Upper lobe of left lung (tissue), 4 donors: ENCODE measurements at regions not wholly inside any gene's neighbourhood (a gene's known extent, or its start where the extent isn't known, plus 50 kb on each side); places are given as distances from the start of the nearest gene placed in this dataset.

Source experiments
- CTCF ChIP-seq, 6 experiments: fragments of 450-650 bp in 4 of 6; fragments of 200-600 bp in 2 of 6; sonication (generic) in 2 of 6; IDR thresholded peaks; one replicate each; pipeline ENCODE4 v1.5.1; 2016 to 2019; ENCODE audit warnings: antibody characterized with exemption in 6 of 6
- POLR2A ChIP-seq, 4 donors: fragments of 450-650 bp; IDR thresholded peaks; one replicate each; pipeline ENCODE4 v1.5.1; 2016 to 2017; ENCODE audit warnings: antibody characterized with exemption in 4 of 4, mild to moderate bottlenecking in 2 of 4

- no peak for TF ChIP-seq CTCF (IDR thresholded peaks at IDR 0.05)
- no peak for TF ChIP-seq POLR2A (IDR thresholded peaks at IDR 0.05)
Measured at GRCh38 chr5:97548739-97549080, 365.7 kb upstream of the RIOK2 start.
